ENCODE measurements at regions not wholly inside any gene's neighbourhood (a gene's known extent, or its start where the extent isn't known, plus 50 kb on each side); places are given as distances from the start of the nearest gene placed in this dataset.
A peak's percentile ranks its signal among the peaks of the same experiment; 100 is the strongest.

- Histone ChIP-seq H3K27me3 (replicated peaks; ENCODE audit: insufficient read depth, low read length) (no peaks in the 10 kb centered on the region), H3K4me1 (ENCODE audit: low read length) (peaks cover 35% of the 10 kb centered on the region), H3K9me2 (replicated peaks; ENCODE audit: insufficient read depth, low read length) (no peaks in the 10 kb centered on the region), H4K20me1 (ENCODE audit: insufficient read depth, low read length) (no peaks in the 10 kb centered on the region), H3K36me3 (replicated peaks; ENCODE audit: insufficient read depth, low read length) (no peaks in the 10 kb centered on the region), H3K4me2 (ENCODE audit: low read depth, low read length) (no peak overlapping the region), H2AFZ (ENCODE audit: low read length) (no peak overlapping the region), H3K27ac (ENCODE audit: low read length) (no peak overlapping the region), H3K9ac (ENCODE audit: low read length) (no peak overlapping the region), H3F3A (ENCODE audit: insufficient read depth, low read length) (peaks cover 7% of the 10 kb centered on the region; the same call in 1 of the 2 replicates), H3K4me3 (ENCODE audit: low read length) (no peak overlapping the region), H3K79me2 (ENCODE audit: low read length) (no peaks in the 10 kb centered on the region), H3K9me3 (replicated peaks; ENCODE audit: insufficient read depth, low read length) (0 out of 2 replicates have a peak, but pooled peaks cover 4% of the 10 kb centered on the region)
- TF ChIP-seq EZH2 (optimal IDR thresholded peaks at IDR 0.05; ENCODE audit: low read depth, low read length) (no peak), EZH2phosphoT487 (IDR thresholded peaks at IDR 0.05; ENCODE audit: low read length) (no peak), CTCF (IDR thresholded peaks at IDR 0.05; ENCODE audit: low read length) (no peak)
- DNase-seq, result no peak
Measured at GRCh38 chr7:68121655-68122054, 1125.0 kb downstream of the TYW1 start.

- H4K20me1 ChIP-seq (ENCODE audit: insufficient read depth, low read length), result no peaks in the 10 kb centered on the region
Measured at GRCh38 chr7:68122801-68123200, 1126.2 kb downstream of the TYW1 start.

GRCh38 chr7:68125168-68125567, 1128.5 kb downstream of the TYW1 start:
- no peaks in the 10 kb centered on the region for H3K79me2 ChIP-seq (ENCODE audit: low read length)
- H3K27ac ChIP-seq (ENCODE audit: low read length), result no peak overlapping the region; the same call in 1 of the 2 replicates
- peaks cover 7% of the 10 kb centered on the region; the same call in 1 of the 2 replicates for H3F3A ChIP-seq (ENCODE audit: insufficient read depth, low read length)
- TF ChIP-seq CTCF (IDR thresholded peaks at IDR 0.05; ENCODE audit: low read length), result no peak
- TF ChIP-seq EZH2 (optimal IDR thresholded peaks at IDR 0.05; ENCODE audit: low read depth, low read length), result no peak
- TF ChIP-seq EZH2phosphoT487 (IDR thresholded peaks at IDR 0.05; ENCODE audit: low read length), result no peak
- no peaks in the 10 kb centered on the region for H3K9me2 ChIP-seq (replicated peaks; ENCODE audit: insufficient read depth, low read length)
- H3K4me1 ChIP-seq (ENCODE audit: low read length), result peaks cover 41% of the 10 kb centered on the region
- peak; percentile 19 for DNase-seq
- no peaks in the 10 kb centered on the region for H3K36me3 ChIP-seq (replicated peaks; ENCODE audit: insufficient read depth, low read length)
- no peak overlapping the region for H3K4me3 ChIP-seq (ENCODE audit: low read length)
- no peaks in the 10 kb centered on the region for H4K20me1 ChIP-seq (ENCODE audit: insufficient read depth, low read length)
- peak overlapping the region; percentile 1; the same call in 1 of the 2 replicates for H2AFZ ChIP-seq (ENCODE audit: low read length)
- no peaks in the 10 kb centered on the region for H3K27me3 ChIP-seq (replicated peaks; ENCODE audit: insufficient read depth, low read length)
- peak overlapping the region; percentile 4; the same call in 1 of the 2 replicates for H3K4me2 ChIP-seq (ENCODE audit: low read depth, low read length)
- H3K9ac ChIP-seq (ENCODE audit: low read length), result no peak overlapping the region
- no peaks in the 10 kb centered on the region for H3K9me3 ChIP-seq (replicated peaks; ENCODE audit: insufficient read depth, low read length)

More at GRCh38 chr7:68122801-68123200, 1126.2 kb downstream of the TYW1 start:
- peak overlapping the region; percentile 38 for H3K4me2 ChIP-seq (ENCODE audit: low read depth, low read length)
- H3K9ac ChIP-seq (ENCODE audit: low read length), result peak overlapping the region; percentile 30
- DNase-seq, result peak; percentile 64
- H3K9me2 ChIP-seq (replicated peaks; ENCODE audit: insufficient read depth, low read length), result no peaks in the 10 kb centered on the region
- peak overlapping the region; percentile 69 for H3K27ac ChIP-seq (ENCODE audit: low read length)
- peak; percentile 34 for TF ChIP-seq CTCF (IDR thresholded peaks at IDR 0.05; ENCODE audit: low read length)
- TF ChIP-seq EZH2 (optimal IDR thresholded peaks at IDR 0.05; ENCODE audit: low read depth, low read length), result no peak
- H3K4me1 ChIP-seq (ENCODE audit: low read length), result peaks cover 35% of the 10 kb centered on the region
- H3K27me3 ChIP-seq (replicated peaks; ENCODE audit: insufficient read depth, low read length), result no peaks in the 10 kb centered on the region
- H3K79me2 ChIP-seq (ENCODE audit: low read length), result no peaks in the 10 kb centered on the region
- 0 out of 2 replicates have a peak, but pooled peaks cover 4% of the 10 kb centered on the region for H3K9me3 ChIP-seq (replicated peaks; ENCODE audit: insufficient read depth, low read length)
- peak overlapping the region; percentile 48 for H2AFZ ChIP-seq (ENCODE audit: low read length)
- no peak overlapping the region for H3K4me3 ChIP-seq (ENCODE audit: low read length)
- no peaks in the 10 kb centered on the region for H3K36me3 ChIP-seq (replicated peaks; ENCODE audit: insufficient read depth, low read length)
- H3F3A ChIP-seq (ENCODE audit: insufficient read depth, low read length), result peaks cover 7% of the 10 kb centered on the region; the same call in 1 of the 2 replicates
